ENCODE measurements at regions not wholly inside any gene's neighbourhood (a gene's known extent, or its start where the extent isn't known, plus 50 kb on each side); places are given as distances from the start of the nearest gene placed in this dataset.

DNA sequence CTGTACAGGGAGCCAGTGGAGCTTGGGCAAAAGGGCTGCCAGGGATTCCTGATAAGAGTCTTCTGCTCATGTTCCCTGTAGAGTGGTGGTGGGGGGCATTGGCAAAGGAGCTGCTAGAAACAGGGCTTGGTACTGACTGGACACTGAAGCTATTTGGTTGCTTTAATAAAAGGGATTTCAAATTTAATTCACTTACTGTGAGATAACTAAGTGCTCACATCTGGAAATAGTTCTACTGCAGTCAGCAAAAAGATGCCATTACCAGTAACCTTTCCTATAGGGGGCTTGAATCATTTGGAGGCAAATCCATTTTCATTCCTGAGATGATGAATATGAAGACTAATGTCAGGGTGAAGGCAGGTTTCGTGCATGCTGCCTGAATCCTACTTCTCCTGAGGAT is 94.3 kb upstream of the DOCK10 start:
- TF ChIP-seq, protein P1, sequence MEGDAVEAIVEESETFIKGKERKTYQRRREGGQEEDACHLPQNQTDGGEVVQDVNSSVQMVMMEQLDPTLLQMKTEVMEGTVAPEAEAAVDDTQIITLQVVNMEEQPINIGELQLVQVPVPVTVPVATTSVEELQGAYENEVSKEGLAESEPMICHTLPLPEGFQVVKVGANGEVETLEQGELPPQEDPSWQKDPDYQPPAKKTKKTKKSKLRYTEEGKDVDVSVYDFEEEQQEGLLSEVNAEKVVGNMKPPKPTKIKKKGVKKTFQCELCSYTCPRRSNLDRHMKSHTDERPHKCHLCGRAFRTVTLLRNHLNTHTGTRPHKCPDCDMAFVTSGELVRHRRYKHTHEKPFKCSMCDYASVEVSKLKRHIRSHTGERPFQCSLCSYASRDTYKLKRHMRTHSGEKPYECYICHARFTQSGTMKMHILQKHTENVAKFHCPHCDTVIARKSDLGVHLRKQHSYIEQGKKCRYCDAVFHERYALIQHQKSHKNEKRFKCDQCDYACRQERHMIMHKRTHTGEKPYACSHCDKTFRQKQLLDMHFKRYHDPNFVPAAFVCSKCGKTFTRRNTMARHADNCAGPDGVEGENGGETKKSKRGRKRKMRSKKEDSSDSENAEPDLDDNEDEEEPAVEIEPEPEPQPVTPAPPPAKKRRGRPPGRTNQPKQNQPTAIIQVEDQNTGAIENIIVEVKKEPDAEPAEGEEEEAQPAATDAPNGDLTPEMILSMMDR (IDR thresholded peaks at IDR 0.05; ENCODE audit: low read length), result no peak
- TF ChIP-seq EZH2 (optimal IDR thresholded peaks at IDR 0.05; ENCODE audit: low read depth, low read length), result no peak

Measured in MM.1S (cell line).